K562 (cell line): ENCODE measurements at regions not wholly inside any gene's neighbourhood (a gene's known extent, or its start where the extent isn't known, plus 50 kb on each side); places are given as distances from the start of the nearest gene placed in this dataset.
A peak's percentile ranks its signal among the peaks of the same experiment; 100 is the strongest.

Experiments used
- ATAC-seq: fragments of 200-7000 bp; cut with Tn5 transposase; 3 replicates; pipeline ENCODE4 v1.9.1; 2020; ENCODE audit warnings: moderate library complexity
- BruUV-seq: library from RNA; stranded (reverse); fragments of 400-500 nt; replicated peaks from 2 replicates; lab custom pipeline; 2021; lab: Mats Ljungman, UMichigan
- CTCF ChIA-PET: fragments of 300-600 bp; formaldehyde crosslinking; extraction: SDS; loops from one replicate; lab custom pipeline; 2021; ENCODE audit warnings: low intra/inter-chr PET ratio; lab: Yijun Ruan, JAX
- POLR2A ChIA-PET: fragments of 300-600, 350-650 bp; sonication (Branson Sonifier 250); formaldehyde crosslinking; extraction: SDS; loops from one replicate; lab custom pipeline; 2021; ENCODE audit warnings: antibody characterized with exemption, inconsistent platforms; lab: Yijun Ruan, JAX
- DNase-seq, 4 experiments: peaks; one replicate each; pipeline versions ENCODE4 v3.0.0 to v3.0.0-alpha.2; 2011 to 2018; ENCODE audit warnings: low spot score in 3 of 4, mixed read lengths in 3 of 4; ENCODE audit errors: extremely low read depth in 1 of 4
- FAIRE-seq: peaks from 2 replicates; lab custom pipeline; 2011; peaks lifted over from hg19 to GRCh38; lab: Jason Lieb, UNC
- H2AFZ ChIP-seq: 2 replicates; pipeline ENCODE4 v1.6.0; 2011; ENCODE audit warnings: low read depth, low read length, control low read depth, inconsistent platforms
- H3K27ac ChIP-seq: fragments of 200-600 bp; 3 replicates; pipeline ENCODE4 v1.8.0; 2011; ENCODE audit warnings: low read depth, mild to moderate bottlenecking, control low read depth, inconsistent platforms, low read length, moderate library complexity, mixed read lengths; ENCODE audit errors: extremely low read depth
- H3K27me3 ChIP-seq, 2 experiments: fragments of 300-600 bp in 1 of 2; 2 replicates in 1 of 2; 3 replicates in 1 of 2; pipeline versions ENCODE4 v1.6.0 to v1.8.0; 2011; ENCODE audit warnings: inconsistent platforms in 2 of 2, low read length in 2 of 2, mild to moderate bottlenecking in 1 of 2, mixed read lengths in 1 of 2, moderate library complexity in 1 of 2; ENCODE audit not compliant: control insufficient read depth in 2 of 2, insufficient read depth in 2 of 2
- H3K36me3 ChIP-seq: fragments of 300-600 bp; 3 replicates; pipeline ENCODE4 v1.8.0; 2011; ENCODE audit warnings: mild to moderate bottlenecking, low read length, inconsistent platforms; ENCODE audit not compliant: control insufficient read depth, insufficient read depth
- H3K4me1 ChIP-seq, 2 experiments: fragments of 200-600 bp in 1 of 2; replicated peaks in 1 of 2; 2 replicates in 1 of 2; 3 replicates in 1 of 2; pipeline versions ENCODE4 v1.5.1 to v1.8.0; 2011; ENCODE audit warnings: inconsistent platforms in 2 of 2, low read length in 2 of 2, mild to moderate bottlenecking in 1 of 2, mixed read lengths in 1 of 2, moderate library complexity in 1 of 2; ENCODE audit not compliant: control insufficient read depth in 2 of 2, insufficient read depth in 2 of 2
- H3K4me2 ChIP-seq: 2 replicates; pipeline ENCODE4 v1.6.1; 2011; ENCODE audit warnings: low read length, control low read depth, inconsistent platforms, mixed read lengths; ENCODE audit not compliant: insufficient read depth
- H3K4me3 ChIP-seq: fragments of 200-600 bp; sonication (generic), shearing (Covaris generic); 2 replicates; pipeline ENCODE4 v1.5.1; 2016; ENCODE audit warnings: control low read depth, inconsistent platforms
- H3K79me2 ChIP-seq: fragments of 200-600 bp; 3 replicates; pipeline ENCODE4 v1.8.0; 2011; ENCODE audit warnings: low read length, inconsistent platforms; ENCODE audit not compliant: control insufficient read depth, insufficient read depth
- H3K9ac ChIP-seq, 2 experiments: 2 replicates each; pipeline versions ENCODE4 v1.6.0 to v1.6.1; 2011; ENCODE audit warnings: low read depth in 2 of 2, low read length in 2 of 2, control low read depth in 1 of 2, inconsistent platforms in 1 of 2, mild to moderate bottlenecking in 1 of 2, mixed read lengths in 1 of 2; ENCODE audit not compliant: insufficient read depth in 1 of 2
- H3K9me1 ChIP-seq: one replicate; pipeline ENCODE4 v1.6.0; 2011; ENCODE audit warnings: inconsistent platforms, mild to moderate bottlenecking, low read length, moderate library complexity; ENCODE audit not compliant: control insufficient read depth, insufficient read depth
- H3K9me3 ChIP-seq: replicated peaks from 2 replicates; pipeline ENCODE4 v1.5.1; 2011; ENCODE audit warnings: low read depth, low read length, inconsistent platforms; ENCODE audit not compliant: control insufficient read depth, insufficient read depth
- H4K20me1 ChIP-seq: replicated peaks from 2 replicates; pipeline ENCODE4 v1.6.1; 2011; ENCODE audit warnings: low read length, inconsistent platforms, mixed read lengths; ENCODE audit not compliant: control insufficient read depth, insufficient read depth
- BRF1 ChIP-seq: IDR thresholded peaks from 3 replicates; pipeline ENCODE4 v1.6.1; 2011; ENCODE audit warnings: borderline replicate concordance, mild to moderate bottlenecking; ENCODE audit not compliant: insufficient read length; ENCODE audit errors: extremely low read depth
- CEBPB ChIP-seq: fragments of 450-650 bp; IDR thresholded peaks from 2 replicates; pipeline ENCODE4 v1.6.1; 2016; ENCODE audit warnings: missing genetic modification characterization, missing compliant biosample characterization
- GTF2A2 ChIP-seq: IDR thresholded peaks from 2 replicates; pipeline ENCODE4 v1.6.1; 2016; ENCODE audit warnings: mild to moderate bottlenecking, missing genetic modification characterization, missing compliant biosample characterization
- MXI1 ChIP-seq: IDR thresholded peaks from 2 replicates; pipeline ENCODE4 v1.6.1; 2011; ENCODE audit warnings: low read depth, mild to moderate bottlenecking, improper control_type of control experiment, low read length
- MYBL2 ChIP-seq, 2 experiments: fragments of 450-650 bp in 1 of 2; sonication (generic) in 1 of 2; formaldehyde crosslinking in 1 of 2; IDR thresholded peaks; 2 replicates each; pipeline versions ENCODE4 v1.6.1 to v1.8.1; 2017 to 2022; ENCODE audit warnings: borderline replicate concordance in 1 of 2, inconsistent platforms in 1 of 2, low read depth in 1 of 2, mild to moderate bottlenecking in 1 of 2, missing genetic modification reagents in 1 of 2, moderate library complexity in 1 of 2
- SETDB1 ChIP-seq: IDR thresholded peaks from one replicate; pipeline ENCODE4 v1.6.1; 2012; ENCODE audit warnings: low read length, control low read depth, inconsistent platforms
- SMARCA5 ChIP-seq: fragments of 450-650 bp; IDR thresholded peaks from 2 replicates; pipeline ENCODE4 v1.6.1; 2016
- ZFP36 ChIP-seq: fragments of 150-350 bp; IDR thresholded peaks from 2 replicates; pipeline ENCODE4 v1.6.1; 2018; ENCODE audit warnings: low read length, low read depth; ENCODE audit not compliant: partially characterized antibody
- ZKSCAN1 ChIP-seq: fragments of 150-350 bp; IDR thresholded peaks from 2 replicates; pipeline ENCODE4 v1.6.1; 2016; ENCODE audit warnings: low read depth, low read length
- ZNF324 ChIP-seq: fragments of 250-450 bp; sonication (Bioruptor Pico); IDR thresholded peaks from 2 replicates; pipeline ENCODE4 v1.4.0; 2020; ENCODE audit warnings: mild to moderate bottlenecking
- ZNF445 ChIP-seq: fragments of 250-450 bp; sonication (Bioruptor Pico); IDR thresholded peaks from 2 replicates; pipeline ENCODE4 v1.4.0; 2020; ENCODE audit warnings: low read depth, mild to moderate bottlenecking, moderate library complexity
- ZNF76 ChIP-seq: fragments of 250-450 bp; sonication (Bioruptor Pico); IDR thresholded peaks from 2 replicates; pipeline ENCODE4 v1.4.0; 2020; ENCODE audit warnings: mild to moderate bottlenecking, moderate library complexity, borderline replicate concordance
- WGBS: fragments of 100-300 bp; shearing (Covaris generic); methylation state at CpG from one replicate; pipeline ENCODE4 v1.1.6; 2016; ENCODE audit warnings: low coverage, mixed read lengths; ENCODE audit not compliant: insufficient coverage; ENCODE audit errors: missing lambda C conversion rate; 5-methylcytosine and 5-hydroxymethylcytosine counted together
- in situ Hi-C: fragments of 300-500 bp; cut with MboI; formaldehyde crosslinking; loops from 4 replicates; pipeline ENCODE4 v1.15.0; 2018; ENCODE audit warnings: inconsistent platforms, mixed read lengths
- intact Hi-C: fragments of 100-400 bp; cut with micrococcal nuclease; formaldehyde crosslinking; loops from 2 replicates; pipeline ENCODE4 v1.14.2; 2022
- TF ChIP-seq, protein P1 (sequence below): sonication (generic); formaldehyde crosslinking; IDR thresholded peaks from 2 replicates; pipeline ENCODE4 v1.8.0; 2023; ENCODE audit warnings: missing genetic modification reagents, mild to moderate bottlenecking, borderline replicate concordance

DNA sequence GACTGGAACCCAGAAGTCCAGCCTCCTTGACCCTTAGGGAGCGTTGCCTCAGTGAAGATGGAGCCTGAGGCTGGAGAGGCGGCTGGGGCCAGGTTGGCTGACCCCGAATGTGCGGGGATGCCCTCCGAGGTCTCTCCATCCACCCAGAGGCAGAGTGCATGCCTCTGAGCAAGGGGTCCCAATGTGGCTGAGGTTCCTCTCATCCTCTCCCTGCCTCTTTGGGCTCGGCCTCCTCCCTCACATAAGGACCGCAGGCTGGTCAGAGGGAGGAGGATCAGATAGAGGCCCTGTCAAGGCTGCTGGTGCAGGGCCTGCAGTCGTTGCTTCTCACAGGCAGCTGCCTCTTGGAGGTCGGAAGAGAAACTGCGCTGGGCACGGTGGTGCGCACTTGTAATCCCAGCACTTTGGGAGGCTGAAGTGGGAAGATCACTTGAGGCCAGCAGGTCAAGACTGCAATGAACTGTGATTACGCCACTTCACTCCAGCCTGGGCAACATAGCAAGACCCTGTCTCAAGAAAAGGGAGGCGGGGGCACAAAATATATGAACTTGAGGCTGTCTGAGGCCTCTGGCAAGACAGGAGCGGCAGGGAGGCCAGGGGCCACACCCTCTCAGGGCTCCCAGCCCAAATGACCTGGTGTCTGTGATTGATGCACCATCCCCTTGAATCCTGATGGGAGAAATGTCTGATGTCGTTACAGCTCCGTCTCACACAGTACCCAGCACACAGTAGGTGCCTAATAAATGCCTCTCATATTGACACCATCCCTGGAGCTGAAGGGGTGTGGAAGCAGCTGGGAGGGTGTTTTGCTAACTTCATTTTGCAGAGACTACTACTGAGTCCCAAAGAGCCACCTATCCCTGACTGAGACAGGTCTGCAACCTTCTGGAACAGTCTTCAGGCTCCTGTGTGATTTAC, 220.1 kb upstream of the GSE1 start:
- Histone ChIP-seq H3K4me1 (peaks cover 48 to 77% of the 10 kb centered on the region in 2 experiments), H2AFZ (no peak overlapping the region), H3K9me3 (no peaks in the 10 kb centered on the region), H3K9ac (peak overlapping the region in 1 of 2 experiments; percentile 53; a peak in 2 of 4 replicates), H3K36me3 (no peaks in the 10 kb centered on the region), H3K79me2 (no peaks in the 10 kb centered on the region; the same call in 2 of the 3 replicates), H3K4me2 (no peak overlapping the region), H3K9me1 (no peaks in the 10 kb centered on the region), H3K27me3 (no peaks in the 10 kb centered on the region), H4K20me1 (no peaks in the 10 kb centered on the region), H3K27ac (no peak overlapping the region), H3K4me3 (no peak overlapping the region)
- in situ Hi-C loops (no loop called here), intact Hi-C loops (loop anchor here (1.0 to 5.0 kb wide), 2 partner anchors 23 to 76 kb away; no protein-coding TSS in a partner anchor)
- no TSS peak for BruUV-seq
- CTCF ChIA-PET, result interaction anchor here (0.7 to 1.0 kb wide), 2 partner anchors 90 to 217 kb away, joined by 3 read pairs; no protein-coding TSS in a partner anchor
- DNase-seq, result no peak
- peak; percentile 9 for ATAC-seq
- WGBS, result 72% methylated on average over 17 of the region's 17 CpGs
- POLR2A ChIA-PET, result interaction anchor here (1.4 kb wide), 1 partner anchor 9 kb away, joined by 3 read pairs; no protein-coding TSS in a partner anchor
- FAIRE-seq, result no peak
- TF ChIP-seq ZNF324 (CRISPR knock-in tag), result no peak
- no peak for TF ChIP-seq MXI1
- TF ChIP-seq MYBL2 (IDR thresholded peaks at IDR 0.05; ENCODE audit: low read depth), result no peak
- TF ChIP-seq MYBL2 (CRISPR knock-in tag; IDR thresholded peaks at IDR 0.05; ENCODE audit: borderline replicate concordance), result no peak
- no peak for TF ChIP-seq GTF2A2 (tag)
- TF ChIP-seq CEBPB (tag), result peak; percentile 56
- TF ChIP-seq BRF1, result no peak
- TF ChIP-seq SMARCA5, result no peak
- peak; percentile 92 for TF ChIP-seq ZKSCAN1
- TF ChIP-seq SETDB1, result no peak
- TF ChIP-seq ZNF445, result no peak
- TF ChIP-seq ZFP36, result peak; percentile 57
- TF ChIP-seq, protein P1, sequence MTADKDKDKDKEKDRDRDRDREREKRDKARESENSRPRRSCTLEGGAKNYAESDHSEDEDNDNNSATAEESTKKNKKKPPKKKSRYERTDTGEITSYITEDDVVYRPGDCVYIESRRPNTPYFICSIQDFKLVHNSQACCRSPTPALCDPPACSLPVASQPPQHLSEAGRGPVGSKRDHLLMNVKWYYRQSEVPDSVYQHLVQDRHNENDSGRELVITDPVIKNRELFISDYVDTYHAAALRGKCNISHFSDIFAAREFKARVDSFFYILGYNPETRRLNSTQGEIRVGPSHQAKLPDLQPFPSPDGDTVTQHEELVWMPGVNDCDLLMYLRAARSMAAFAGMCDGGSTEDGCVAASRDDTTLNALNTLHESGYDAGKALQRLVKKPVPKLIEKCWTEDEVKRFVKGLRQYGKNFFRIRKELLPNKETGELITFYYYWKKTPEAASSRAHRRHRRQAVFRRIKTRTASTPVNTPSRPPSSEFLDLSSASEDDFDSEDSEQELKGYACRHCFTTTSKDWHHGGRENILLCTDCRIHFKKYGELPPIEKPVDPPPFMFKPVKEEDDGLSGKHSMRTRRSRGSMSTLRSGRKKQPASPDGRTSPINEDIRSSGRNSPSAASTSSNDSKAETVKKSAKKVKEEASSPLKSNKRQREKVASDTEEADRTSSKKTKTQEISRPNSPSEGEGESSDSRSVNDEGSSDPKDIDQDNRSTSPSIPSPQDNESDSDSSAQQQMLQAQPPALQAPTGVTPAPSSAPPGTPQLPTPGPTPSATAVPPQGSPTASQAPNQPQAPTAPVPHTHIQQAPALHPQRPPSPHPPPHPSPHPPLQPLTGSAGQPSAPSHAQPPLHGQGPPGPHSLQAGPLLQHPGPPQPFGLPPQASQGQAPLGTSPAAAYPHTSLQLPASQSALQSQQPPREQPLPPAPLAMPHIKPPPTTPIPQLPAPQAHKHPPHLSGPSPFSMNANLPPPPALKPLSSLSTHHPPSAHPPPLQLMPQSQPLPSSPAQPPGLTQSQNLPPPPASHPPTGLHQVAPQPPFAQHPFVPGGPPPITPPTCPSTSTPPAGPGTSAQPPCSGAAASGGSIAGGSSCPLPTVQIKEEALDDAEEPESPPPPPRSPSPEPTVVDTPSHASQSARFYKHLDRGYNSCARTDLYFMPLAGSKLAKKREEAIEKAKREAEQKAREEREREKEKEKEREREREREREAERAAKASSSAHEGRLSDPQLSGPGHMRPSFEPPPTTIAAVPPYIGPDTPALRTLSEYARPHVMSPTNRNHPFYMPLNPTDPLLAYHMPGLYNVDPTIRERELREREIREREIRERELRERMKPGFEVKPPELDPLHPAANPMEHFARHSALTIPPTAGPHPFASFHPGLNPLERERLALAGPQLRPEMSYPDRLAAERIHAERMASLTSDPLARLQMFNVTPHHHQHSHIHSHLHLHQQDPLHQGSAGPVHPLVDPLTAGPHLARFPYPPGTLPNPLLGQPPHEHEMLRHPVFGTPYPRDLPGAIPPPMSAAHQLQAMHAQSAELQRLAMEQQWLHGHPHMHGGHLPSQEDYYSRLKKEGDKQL (CRISPR knock-in tag), result no peak
- TF ChIP-seq ZNF76 (CRISPR knock-in tag), result no peak
